CD8-positive, alpha-beta memory T cell (primary cell): ENCODE measurements at regions not wholly inside any gene's neighbourhood (a gene's known extent, or its start where the extent isn't known, plus 50 kb on each side); places are given as distances from the start of the nearest gene placed in this dataset.

Experiments used
- CTCF ChIA-PET: fragments of 350-600 bp; sonication (Branson Sonifier 250); formaldehyde crosslinking; loops from one replicate; lab custom pipeline; 2021; ENCODE audit warnings: antibody characterized with exemption; lab: Charles Lee
- POLR2A ChIA-PET: fragments of 350-600 bp; sonication (Branson Sonifier 250); formaldehyde crosslinking; loops from one replicate; lab custom pipeline; 2021; ENCODE audit warnings: antibody characterized with exemption; lab: Charles Lee
- DNase-seq, 5 donors: peaks; one replicate each; pipeline versions ENCODE4 v3.0.0 to v3.0.0-alpha.2; 2020 to 2022; ENCODE audit warnings: mixed read lengths in 1 of 5
- H3K27ac ChIP-seq: one replicate; pipeline ENCODE4 v1.7.0; 2013; ENCODE audit warnings: low read depth, mild to moderate bottlenecking, low read length, moderate library complexity
- H3K27me3 ChIP-seq: 2 replicates; pipeline ENCODE4 v1.7.0; 2013; ENCODE audit warnings: low read length, mild to moderate bottlenecking; ENCODE audit not compliant: insufficient read depth, poor library complexity, severe bottlenecking
- H3K36me3 ChIP-seq: 2 replicates; pipeline ENCODE4 v1.7.0; 2013; ENCODE audit warnings: mild to moderate bottlenecking, low read length, moderate library complexity; ENCODE audit not compliant: insufficient read depth
- H3K4me1 ChIP-seq: 2 replicates; pipeline ENCODE4 v1.7.0; 2013; ENCODE audit warnings: mild to moderate bottlenecking, low read length, moderate library complexity; ENCODE audit not compliant: insufficient read depth
- H3K4me3 ChIP-seq: 2 replicates; pipeline ENCODE4 v1.7.0; 2013; ENCODE audit warnings: mild to moderate bottlenecking, low read length
- H3K9me3 ChIP-seq: 2 replicates; pipeline ENCODE4 v1.7.0; 2013; ENCODE audit warnings: mild to moderate bottlenecking, low read length
- H3K27ac Mint-ChIP-seq, 8 donors: one replicate each; pipeline ENCODE4 v1.8.0; 2020 to 2021; ENCODE audit warnings: mixed read lengths in 8 of 8, mild to moderate bottlenecking in 6 of 8, inconsistent platforms in 3 of 8, moderate library complexity in 3 of 8
- H3K27me3 Mint-ChIP-seq, 2 donors: one replicate each; pipeline ENCODE4 v1.8.0; 2020 to 2021; ENCODE audit warnings: mixed read lengths in 2 of 2, mild to moderate bottlenecking in 1 of 2, moderate library complexity in 1 of 2
- H3K36me3 Mint-ChIP-seq, 3 donors: one replicate each; pipeline ENCODE4 v1.8.0; 2020 to 2021; ENCODE audit warnings: mixed read lengths in 3 of 3, inconsistent platforms in 1 of 3, mild to moderate bottlenecking in 1 of 3
- H3K4me1 Mint-ChIP-seq, 3 donors: one replicate each; pipeline ENCODE4 v1.8.0; 2020 to 2021; ENCODE audit warnings: mixed read lengths in 3 of 3, inconsistent platforms in 1 of 3, mild to moderate bottlenecking in 1 of 3
- H3K4me3 Mint-ChIP-seq, 7 donors: one replicate each; pipeline ENCODE4 v1.8.0; 2020 to 2021; ENCODE audit warnings: mixed read lengths in 7 of 7, mild to moderate bottlenecking in 6 of 7, moderate library complexity in 4 of 7, inconsistent platforms in 2 of 7
- H3K9me3 Mint-ChIP-seq, 5 donors: one replicate each; pipeline ENCODE4 v1.8.0; 2020 to 2022; ENCODE audit warnings: mixed read lengths in 5 of 5, mild to moderate bottlenecking in 3 of 5, moderate library complexity in 2 of 5, inconsistent platforms in 1 of 5

- CTCF ChIA-PET = no interaction called here
- H3K4me1 ChIP-seq = no peaks in the 10 kb centered on the region
- H3K4me1 Mint-ChIP-seq = no peaks in the 10 kb centered on the region
- no peaks in the 10 kb centered on the region for H3K36me3 Mint-ChIP-seq
- peaks cover 0 to 5% of the 10 kb centered on the region in 2 donors for H3K27me3 Mint-ChIP-seq
- no peak for DNase-seq
- H3K4me3 Mint-ChIP-seq = no peak overlapping the region
- no peaks in the 10 kb centered on the region for H3K27me3 ChIP-seq
- no peak overlapping the region for H3K27ac ChIP-seq
- peaks cover 0 to 3% (median 0%) of the 10 kb centered on the region in 5 donors for H3K9me3 Mint-ChIP-seq
- no peak overlapping the region for H3K27ac Mint-ChIP-seq
- no peaks in the 10 kb centered on the region for H3K9me3 ChIP-seq
- POLR2A ChIA-PET = no interaction called here
- H3K36me3 ChIP-seq = no peaks in the 10 kb centered on the region
- H3K4me3 ChIP-seq = no peak overlapping the region
Observed at GRCh38 chr2:122210065-122210464, 454.6 kb downstream of the TSN start.

GRCh38 chr2:122210898-122211856 lies 455.7 kb downstream of the TSN start:
- no peak overlapping the region for H3K27ac ChIP-seq
- H3K27ac Mint-ChIP-seq = no peak overlapping the region
- H3K9me3 Mint-ChIP-seq = peaks cover 0 to 3% (median 0%) of the 10 kb centered on the region in 5 donors
- H3K36me3 ChIP-seq = no peaks in the 10 kb centered on the region
- H3K27me3 Mint-ChIP-seq = peaks cover 0 to 5% of the 10 kb centered on the region in 2 donors
- H3K4me3 Mint-ChIP-seq = no peak overlapping the region
- POLR2A ChIA-PET = no interaction called here
- no peaks in the 10 kb centered on the region for H3K27me3 ChIP-seq
- CTCF ChIA-PET = no interaction called here
- H3K9me3 ChIP-seq = no peaks in the 10 kb centered on the region
- no peaks in the 10 kb centered on the region for H3K36me3 Mint-ChIP-seq
- no peaks in the 10 kb centered on the region for H3K4me1 Mint-ChIP-seq
- H3K4me3 ChIP-seq = no peak overlapping the region
- H3K4me1 ChIP-seq = no peaks in the 10 kb centered on the region
- no peak for DNase-seq

- ChIA-PET CTCF (no interaction called here), POLR2A (no interaction called here)
- H3K4me1 ChIP-seq = no peaks in the 10 kb centered on the region
- H3K27ac ChIP-seq = no peak overlapping the region
- Mint-ChIP-seq H3K27me3 (peaks cover 0 to 3% of the 10 kb centered on the region in 2 donors), H3K4me3 (no peak overlapping the region), H3K4me1 (no peaks in the 10 kb centered on the region), H3K36me3 (no peaks in the 10 kb centered on the region), H3K9me3 (peaks cover 0 to 3% (median 0%) of the 10 kb centered on the region in 5 donors), H3K27ac (no peak overlapping the region)
- no peak for DNase-seq
- no peaks in the 10 kb centered on the region for H3K9me3 ChIP-seq
- H3K4me3 ChIP-seq = no peak overlapping the region
- no peaks in the 10 kb centered on the region for H3K27me3 ChIP-seq
- no peaks in the 10 kb centered on the region for H3K36me3 ChIP-seq
Observed at GRCh38 chr2:122213312-122213711, 457.9 kb downstream of the TSN start.

- CTCF ChIA-PET = no interaction called here
- Mint-ChIP-seq H3K27me3 (peaks cover 0 to 3% of the 10 kb centered on the region in 2 donors), H3K4me3 (no peak overlapping the region), H3K9me3 (peaks cover 0 to 2% (median 0%) of the 10 kb centered on the region in 5 donors), H3K36me3 (no peaks in the 10 kb centered on the region), H3K27ac (no peak overlapping the region), H3K4me1 (no peaks in the 10 kb centered on the region)
- Histone ChIP-seq H3K27me3 (no peaks in the 10 kb centered on the region), H3K4me3 (no peak overlapping the region), H3K9me3 (no peaks in the 10 kb centered on the region), H3K27ac (no peak overlapping the region), H3K4me1 (no peaks in the 10 kb centered on the region), H3K36me3 (no peaks in the 10 kb centered on the region)
- POLR2A ChIA-PET = no interaction called here
- no peak for DNase-seq
Observed at GRCh38 chr2:122216071-122216470, 460.6 kb downstream of the TSN start.

- Histone ChIP-seq H3K36me3 (no peaks in the 10 kb centered on the region), H3K4me3 (no peak overlapping the region), H3K27me3 (no peaks in the 10 kb centered on the region), H3K27ac (no peak overlapping the region), H3K4me1 (no peaks in the 10 kb centered on the region), H3K9me3 (no peaks in the 10 kb centered on the region)
- no peaks in the 10 kb centered on the region for H3K4me1 Mint-ChIP-seq
- H3K9me3 Mint-ChIP-seq = peaks cover 0 to 2% (median 0%) of the 10 kb centered on the region in 5 donors
- H3K27ac Mint-ChIP-seq = no peak overlapping the region
- H3K4me3 Mint-ChIP-seq = no peak overlapping the region
- DNase-seq = no peak
- POLR2A ChIA-PET = no interaction called here
- no peaks in the 10 kb centered on the region for H3K36me3 Mint-ChIP-seq
- H3K27me3 Mint-ChIP-seq = peaks cover 0 to 3% of the 10 kb centered on the region in 2 donors
- CTCF ChIA-PET = no interaction called here
Observed at GRCh38 chr2:122216901-122217300, 461.4 kb downstream of the TSN start.

GRCh38 chr2:122218596-122218995 lies 463.1 kb downstream of the TSN start:
- CTCF ChIA-PET = no interaction called here

GRCh38 chr2:122219504-122219903 lies 464.1 kb downstream of the TSN start:
- H3K9me3 ChIP-seq = no peaks in the 10 kb centered on the region
- no peak overlapping the region for H3K4me3 ChIP-seq
- Mint-ChIP-seq H3K4me3 (no peak overlapping the region), H3K27ac (no peak overlapping the region), H3K4me1 (no peaks in the 10 kb centered on the region), H3K9me3 (peaks cover 0 to 2% (median 0%) of the 10 kb centered on the region in 5 donors), H3K36me3 (no peaks in the 10 kb centered on the region), H3K27me3 (peaks cover 0 to 4% of the 10 kb centered on the region in 2 donors)
- ChIA-PET CTCF (no interaction called here), POLR2A (no interaction called here)
- no peak overlapping the region for H3K27ac ChIP-seq
- no peaks in the 10 kb centered on the region for H3K27me3 ChIP-seq
- H3K4me1 ChIP-seq = no peaks in the 10 kb centered on the region
- DNase-seq = no peak
- no peaks in the 10 kb centered on the region for H3K36me3 ChIP-seq

More at GRCh38 chr2:122218596-122218995, 463.1 kb downstream of the TSN start:
- no peak overlapping the region for H3K4me3 Mint-ChIP-seq
- H3K27ac Mint-ChIP-seq = no peak overlapping the region
- Histone ChIP-seq H3K9me3 (no peaks in the 10 kb centered on the region), H3K36me3 (no peaks in the 10 kb centered on the region), H3K4me3 (no peak overlapping the region), H3K27me3 (no peaks in the 10 kb centered on the region), H3K27ac (no peak overlapping the region), H3K4me1 (no peaks in the 10 kb centered on the region)
- H3K9me3 Mint-ChIP-seq = peaks cover 0 to 2% (median 0%) of the 10 kb centered on the region in 5 donors
- POLR2A ChIA-PET = no interaction called here
- H3K4me1 Mint-ChIP-seq = no peaks in the 10 kb centered on the region
- DNase-seq = no peak
- H3K27me3 Mint-ChIP-seq = peaks cover 0 to 3% of the 10 kb centered on the region in 2 donors
- H3K36me3 Mint-ChIP-seq = no peaks in the 10 kb centered on the region

GRCh38 chr2:122221665-122222064 lies 466.2 kb downstream of the TSN start:
- no peak for DNase-seq
- POLR2A ChIA-PET = no interaction called here
- H3K9me3 Mint-ChIP-seq = peaks cover 0 to 6% (median 0%) of the 10 kb centered on the region in 5 donors
- Histone ChIP-seq H3K9me3 (no peaks in the 10 kb centered on the region), H3K4me1 (no peaks in the 10 kb centered on the region), H3K36me3 (no peaks in the 10 kb centered on the region), H3K27ac (no peak overlapping the region), H3K4me3 (no peak overlapping the region), H3K27me3 (no peaks in the 10 kb centered on the region)
- H3K4me3 Mint-ChIP-seq = no peak overlapping the region
- CTCF ChIA-PET = no interaction called here
- H3K36me3 Mint-ChIP-seq = no peaks in the 10 kb centered on the region
- no peaks in the 10 kb centered on the region for H3K4me1 Mint-ChIP-seq
- H3K27me3 Mint-ChIP-seq = peaks cover 0 to 4% of the 10 kb centered on the region in 2 donors
- no peak overlapping the region for H3K27ac Mint-ChIP-seq
